ENCODE measurements at regions not wholly inside any gene's neighbourhood (a gene's known extent, or its start where the extent isn't known, plus 50 kb on each side); places are given as distances from the start of the nearest gene placed in this dataset.

GRCh38 chr3:110774496-110775265, 296.9 kb upstream of the NECTIN3 start:
- FAIRE-seq, result no peak

DNA sequence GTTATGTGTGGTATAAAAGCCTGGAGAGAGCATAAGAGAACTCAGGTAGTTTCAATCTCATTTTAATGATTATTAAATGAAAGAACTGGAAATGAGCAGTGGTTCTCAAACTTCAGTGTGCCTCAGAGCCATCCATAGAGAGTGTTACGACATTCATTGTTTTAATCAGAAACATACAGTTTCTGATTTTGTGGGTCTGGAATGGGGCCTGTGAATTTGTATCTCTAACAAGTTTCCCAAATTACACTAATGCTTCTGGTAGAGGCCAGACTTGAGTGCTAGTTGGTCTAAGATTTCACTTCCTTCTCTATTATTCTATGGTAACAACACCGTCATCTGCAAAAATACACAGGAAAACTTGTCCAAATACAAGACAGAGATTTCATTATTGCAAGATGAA, 292.0 kb upstream of the NECTIN3 start:
- FAIRE-seq, result no peak

DNA sequence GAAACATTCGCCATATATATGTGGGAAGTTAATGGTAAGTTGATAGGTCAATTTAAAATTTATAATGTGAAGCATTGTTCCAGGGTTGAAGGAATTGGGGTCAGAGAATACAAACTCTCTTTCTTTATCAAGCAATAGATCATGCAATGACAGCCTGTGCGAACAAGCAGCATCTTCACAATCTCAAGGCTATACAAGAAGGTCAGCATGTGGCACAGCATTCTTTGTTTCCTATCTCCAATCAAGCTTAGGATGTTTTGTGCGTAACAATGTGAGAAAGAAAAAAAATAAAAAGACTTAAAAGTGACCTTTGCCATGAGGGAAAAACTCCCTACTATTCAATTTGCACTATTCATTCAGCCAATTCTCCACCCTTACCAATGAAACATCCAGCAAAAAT, 288.1 kb upstream of the NECTIN3 start:
- FAIRE-seq, result no peak

DNA sequence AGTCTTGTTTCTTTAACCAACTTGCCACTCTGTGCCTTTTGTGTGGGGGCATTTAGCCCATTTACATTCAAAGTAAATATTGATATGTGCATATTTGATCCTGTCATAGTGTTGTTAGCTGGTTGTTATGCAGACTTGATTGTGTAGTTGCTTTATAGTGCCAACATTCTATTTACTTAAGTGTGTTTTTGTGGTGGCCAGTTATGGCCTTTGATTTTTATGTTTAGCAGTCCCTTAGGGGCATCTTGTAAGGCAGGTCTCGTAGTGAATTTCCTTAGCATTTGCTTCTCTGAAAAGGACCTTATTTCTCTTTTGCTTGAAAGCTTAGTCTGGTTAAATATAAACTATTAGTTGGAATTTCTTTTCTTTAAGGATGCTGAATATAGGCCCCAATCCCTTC, 282.8 kb upstream of the NECTIN3 start:
- no peak for FAIRE-seq

DNA sequence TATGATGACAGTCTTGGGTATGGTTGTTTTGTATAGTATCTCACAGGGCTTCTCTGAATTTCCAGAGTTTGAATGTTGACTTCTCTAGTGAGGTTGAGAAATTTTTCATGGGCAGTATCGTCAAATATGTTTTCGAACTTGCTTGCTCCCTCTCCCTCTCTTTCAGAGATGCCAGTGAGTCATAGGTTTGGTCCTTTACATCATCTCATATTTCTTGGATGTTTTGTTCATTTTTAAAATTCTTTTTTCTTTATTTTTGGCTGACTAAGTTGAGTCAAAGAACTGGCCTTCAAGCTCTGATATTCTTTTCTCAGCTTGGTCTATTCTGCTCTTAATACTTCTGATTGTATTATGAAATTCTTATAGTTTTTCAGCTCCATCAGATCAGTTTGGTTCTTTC, 282.3 kb upstream of the NECTIN3 start:
- no peak for FAIRE-seq

DNA sequence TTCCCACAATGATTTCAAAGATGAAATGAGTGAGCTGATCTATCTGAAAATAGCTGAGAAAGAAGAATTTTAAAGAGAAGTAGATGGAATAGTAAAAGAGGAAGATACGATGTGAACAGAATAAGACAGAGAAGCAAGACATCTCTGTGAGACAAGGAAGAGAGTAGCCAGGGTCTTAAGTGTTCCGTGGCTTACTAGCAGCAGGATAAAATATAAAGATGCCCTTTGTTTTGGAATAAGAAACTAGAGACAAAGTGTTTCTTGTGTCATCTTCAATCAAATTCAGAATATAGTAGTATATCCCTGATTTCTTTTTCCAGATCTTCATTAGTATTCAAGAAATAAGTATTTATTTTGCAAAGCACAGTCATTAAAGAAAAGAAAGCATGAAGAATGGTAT, 281.0 kb upstream of the NECTIN3 start:
- no peak for FAIRE-seq

- no peak for FAIRE-seq
Measured at GRCh38 chr3:110791995-110792686, 279.5 kb upstream of the NECTIN3 start.

- no peak for FAIRE-seq
Measured at GRCh38 chr3:110793611-110794010, 278.0 kb upstream of the NECTIN3 start.

GRCh38 chr3:110795163-110795562, 276.5 kb upstream of the NECTIN3 start:
- no peak for FAIRE-seq

DNA sequence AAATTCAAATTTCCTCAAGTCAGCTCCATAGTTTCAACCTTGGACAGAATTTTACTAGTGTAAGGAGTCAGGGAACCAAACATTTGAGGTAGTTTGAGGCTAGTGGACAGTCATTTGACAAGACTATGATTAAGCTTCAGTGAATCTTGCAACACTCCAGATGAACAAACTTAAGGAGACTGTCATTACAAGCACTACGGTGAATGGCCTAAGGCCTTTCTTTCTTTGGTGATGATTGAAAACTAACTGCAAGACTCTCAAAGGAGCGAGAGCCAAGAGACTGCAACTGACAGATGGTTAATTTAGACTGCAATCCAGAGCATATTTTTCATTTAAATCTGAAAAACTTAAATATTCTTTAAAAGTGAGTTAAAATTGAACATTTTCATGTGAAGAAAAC, 272.3 kb upstream of the NECTIN3 start:
- FAIRE-seq, result no peak

- no peak for FAIRE-seq
Measured at GRCh38 chr3:110804856-110805255, 266.8 kb upstream of the NECTIN3 start.

- FAIRE-seq, result no peak
Measured at GRCh38 chr3:110806924-110807323, 264.7 kb upstream of the NECTIN3 start.

DNA sequence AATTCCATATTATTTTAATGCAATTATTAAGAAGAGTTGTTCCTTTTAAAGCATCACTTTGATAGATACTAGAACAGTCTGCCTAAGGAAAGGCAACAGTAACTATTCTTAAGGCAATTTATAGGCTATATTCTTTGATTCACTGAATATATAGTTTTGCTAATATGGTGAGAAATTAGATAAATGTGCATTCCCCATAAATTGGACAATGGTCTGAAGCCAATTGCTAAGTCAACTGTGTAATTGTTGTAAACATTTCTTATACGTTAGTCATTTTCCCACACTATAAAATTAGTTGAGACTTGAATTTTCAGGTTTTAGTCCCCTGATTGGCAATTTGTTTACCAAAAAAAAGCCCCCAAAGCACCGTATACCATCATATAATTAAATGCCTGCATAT, 263.0 kb upstream of the NECTIN3 start:
- FAIRE-seq, result no peak

- FAIRE-seq, result no peak
Measured at GRCh38 chr3:110810356-110810755, 261.3 kb upstream of the NECTIN3 start.

GRCh38 chr3:110811050-110811449, 260.6 kb upstream of the NECTIN3 start:
- FAIRE-seq, result no peak

DNA sequence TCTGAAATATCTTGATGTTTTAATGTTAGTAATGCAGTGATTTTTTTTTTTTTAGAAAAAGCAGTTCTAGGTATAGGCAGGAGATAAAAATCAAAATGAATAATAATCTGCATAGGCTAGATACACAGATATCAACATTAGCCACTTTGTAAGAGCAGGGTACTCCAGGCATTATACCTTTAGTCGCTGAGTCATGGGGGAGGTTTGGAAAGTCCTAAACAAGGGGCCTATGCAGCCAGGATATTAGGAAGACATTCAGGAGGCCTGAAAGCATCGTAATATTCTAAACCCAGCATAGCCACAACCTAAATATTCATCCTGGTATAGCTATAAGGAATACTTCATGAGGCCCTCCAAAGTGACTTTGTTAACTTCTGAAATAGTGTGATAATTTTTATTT, 258.1 kb upstream of the NECTIN3 start:
- no peak for FAIRE-seq

GRCh38 chr3:110814170-110815007, 257.2 kb upstream of the NECTIN3 start:
- no peak for FAIRE-seq

GRCh38 chr3:110815008-110815583, 256.5 kb upstream of the NECTIN3 start:
- no peak for FAIRE-seq

GRCh38 chr3:110816008-110816407, 255.6 kb upstream of the NECTIN3 start:
- FAIRE-seq, result no peak

GRCh38 chr3:110821586-110821985, 250.0 kb upstream of the NECTIN3 start:
- no peak for FAIRE-seq

DNA sequence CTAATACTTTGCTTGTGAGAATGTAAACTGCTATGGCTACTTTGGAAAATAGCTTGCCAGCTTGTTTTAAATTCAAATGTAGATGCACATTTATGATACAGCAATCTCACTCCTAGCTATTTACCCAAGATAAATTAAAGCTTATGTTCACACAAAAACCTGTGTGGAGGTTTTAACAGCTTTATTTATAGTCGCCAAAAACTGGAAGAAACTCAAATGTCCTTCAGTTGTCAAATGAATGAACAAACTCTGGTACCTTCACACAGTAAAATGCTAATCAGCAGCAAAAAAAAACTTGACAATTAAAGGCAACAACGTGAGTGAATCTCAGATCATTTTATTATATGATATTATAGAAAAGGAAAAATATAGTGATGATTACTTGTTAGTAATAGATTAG, 248.6 kb upstream of the NECTIN3 start:
- no peak for FAIRE-seq

DNA sequence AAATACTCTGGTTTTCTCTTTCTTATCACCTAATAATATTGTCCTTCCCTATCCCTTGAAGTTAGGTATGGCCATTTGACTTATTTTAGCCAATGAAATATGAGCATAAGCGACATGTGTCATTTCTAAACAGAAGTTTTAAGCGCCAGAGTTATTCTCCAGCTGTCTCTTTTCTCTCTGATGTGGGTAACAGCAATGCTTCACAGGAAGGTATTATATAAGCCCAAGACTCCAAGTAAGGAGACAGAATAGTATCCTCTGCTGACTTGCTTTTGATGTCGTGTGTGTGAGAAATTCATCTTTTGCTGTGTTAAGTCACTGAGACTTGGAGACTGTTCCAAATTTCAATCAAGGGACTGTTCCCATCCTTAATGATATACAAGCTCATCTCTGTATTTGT, 224.6 kb upstream of the NECTIN3 start:
- FAIRE-seq, result no peak

DNA sequence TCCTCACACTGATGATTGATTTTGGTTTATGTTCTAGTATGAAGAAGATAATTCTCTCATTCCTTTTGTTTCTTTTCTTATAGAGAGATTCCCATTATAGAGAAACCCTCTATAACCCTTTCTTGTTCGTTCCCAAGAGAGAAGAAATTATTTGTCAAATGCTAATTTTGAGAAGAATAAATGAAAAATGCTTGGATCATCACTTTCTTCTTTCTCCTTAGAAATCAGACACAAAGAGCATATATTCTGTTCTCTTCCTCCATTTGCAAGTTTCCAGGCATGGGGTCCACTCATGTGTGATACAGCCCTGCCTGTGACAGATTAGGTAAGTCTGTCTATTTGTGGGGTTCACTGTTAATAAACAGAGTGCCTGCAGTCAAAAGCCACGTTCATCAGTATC, 222.6 kb upstream of the NECTIN3 start:
- no peak for FAIRE-seq

Measured in G401.6 (cell line).